Hematopoietic multipotent progenitor cell treated with erythropoietin and hydrocortisone succinate and interleukin-3 and kit ligand, for 4 days (in vitro differentiated cells): ENCODE measurements at regions not wholly inside any gene's neighbourhood (a gene's known extent, or its start where the extent isn't known, plus 50 kb on each side); places are given as distances from the start of the nearest gene placed in this dataset.

ENCODE experiments used
- DNase-seq: peaks from one replicate; pipeline ENCODE4 v3.0.0-alpha.2; 2015

DNA sequence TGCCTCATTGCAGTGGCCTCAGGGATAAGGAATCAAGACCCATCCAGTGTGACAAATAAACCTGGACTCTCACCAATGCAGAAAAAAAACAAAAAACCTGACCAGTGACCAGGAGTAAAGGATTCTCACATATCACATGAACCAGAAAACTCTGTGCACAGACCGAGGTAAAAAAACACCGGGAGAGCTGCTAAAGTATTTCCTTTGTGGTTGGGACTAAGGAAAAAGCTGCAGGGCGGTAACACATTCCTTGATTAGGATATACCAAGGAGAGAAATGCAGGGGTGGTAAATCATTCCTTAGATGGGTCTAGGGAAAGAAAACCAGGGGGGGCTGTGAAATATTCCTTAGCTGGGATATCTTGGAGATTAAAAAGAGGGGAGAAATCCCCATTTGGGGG is 64.8 kb upstream of the ZNF85 start:
- no peak for DNase-seq

GRCh38 chr19:20858861-20859260 is 64.2 kb upstream of the ZNF85 start:
- DNase-seq, result no peak

GRCh38 chr19:20860339-20860738 is 62.7 kb upstream of the ZNF85 start:
- DNase-seq, result no peak

- peak; percentile 1 for DNase-seq
Measured at GRCh38 chr19:20863176-20863575, 59.9 kb upstream of the ZNF85 start.
